ENCODE measurements at regions not wholly inside any gene's neighbourhood (a gene's known extent, or its start where the extent isn't known, plus 50 kb on each side); places are given as distances from the start of the nearest gene placed in this dataset.

GRCh38 chr7:118590107-118590506 is 365.6 kb downstream of the ANKRD7 start:
- peak; percentile 32 for TF ChIP-seq CTCF (IDR thresholded peaks at IDR 0.05; ENCODE audit: borderline replicate concordance, control extremely low read depth, extremely low read depth, insufficient read depth, missing control alignments)
- DNase-seq (ENCODE audit: low spot score) = no peak
- in situ Hi-C loops (cut with MboI; ENCODE audit: low sequenced_read_pairs, unreplicated experiment) = loop anchor here (25.0 kb wide), 1 partner anchor 328 kb away; no protein-coding TSS in a partner anchor

- no peak for DNase-seq (ENCODE audit: low spot score)
- TF ChIP-seq CTCF (IDR thresholded peaks at IDR 0.05; ENCODE audit: borderline replicate concordance, control extremely low read depth, extremely low read depth, insufficient read depth, missing control alignments) = no peak
- in situ Hi-C loops (cut with MboI; ENCODE audit: low sequenced_read_pairs, unreplicated experiment) = no loop called here
Measured at GRCh38 chr7:118602090-118602489, 377.6 kb downstream of the ANKRD7 start.

GRCh38 chr7:118606602-118607001 is 382.1 kb downstream of the ANKRD7 start:
- DNase-seq (ENCODE audit: low spot score) = no peak
- no peak for TF ChIP-seq CTCF (IDR thresholded peaks at IDR 0.05; ENCODE audit: borderline replicate concordance, control extremely low read depth, extremely low read depth, insufficient read depth, missing control alignments)
- in situ Hi-C loops (cut with MboI; ENCODE audit: low sequenced_read_pairs, unreplicated experiment) = no loop called here

- in situ Hi-C loops (cut with MboI; ENCODE audit: low sequenced_read_pairs, unreplicated experiment) = no loop called here
- DNase-seq (ENCODE audit: low spot score) = no peak
- no peak for TF ChIP-seq CTCF (IDR thresholded peaks at IDR 0.05; ENCODE audit: borderline replicate concordance, control extremely low read depth, extremely low read depth, insufficient read depth, missing control alignments)
Measured at GRCh38 chr7:118609207-118609606, 384.7 kb downstream of the ANKRD7 start.

- no peak for TF ChIP-seq CTCF (IDR thresholded peaks at IDR 0.05; ENCODE audit: borderline replicate concordance, control extremely low read depth, extremely low read depth, insufficient read depth, missing control alignments)
- in situ Hi-C loops (cut with MboI; ENCODE audit: low sequenced_read_pairs, unreplicated experiment) = no loop called here
Measured at GRCh38 chr7:118615681-118616080, 391.2 kb downstream of the ANKRD7 start.

GRCh38 chr7:118621810-118622360 is 397.4 kb downstream of the ANKRD7 start:
- TF ChIP-seq CTCF (IDR thresholded peaks at IDR 0.05; ENCODE audit: borderline replicate concordance, control extremely low read depth, extremely low read depth, insufficient read depth, missing control alignments) = no peak
- in situ Hi-C loops (cut with MboI; ENCODE audit: low sequenced_read_pairs, unreplicated experiment) = no loop called here
- DNase-seq (ENCODE audit: low spot score) = no peak

More at GRCh38 chr7:118615681-118616080, 391.2 kb downstream of the ANKRD7 start:
- DNase-seq (ENCODE audit: low spot score) = no peak

Measured in GM13976 (cell line).